Skin epidermis (tissue), 12 donors: ENCODE measurements at regions not wholly inside any gene's neighbourhood (a gene's known extent, or its start where the extent isn't known, plus 50 kb on each side); places are given as distances from the start of the nearest gene placed in this dataset.
A peak's percentile ranks its signal among the peaks of the same experiment; 100 is the strongest.

Experiments
- H3K27ac ChIP-seq, 21 experiments: fragments of 200-600 bp; sonication (generic) in 11 of 21; one replicate each; pipeline ENCODE4 v1.5.0; 2020; ENCODE audit warnings: mild to moderate bottlenecking in 3 of 21, inconsistent platforms in 2 of 21, moderate library complexity in 2 of 21
- H3K4me3 ChIP-seq, 7 experiments: fragments of 200-600 bp; sonication (generic) in 2 of 7; one replicate each; pipeline ENCODE4 v1.5.0; 2020; ENCODE audit warnings: inconsistent platforms in 2 of 7, mild to moderate bottlenecking in 2 of 7, moderate library complexity in 1 of 7

DNA sequence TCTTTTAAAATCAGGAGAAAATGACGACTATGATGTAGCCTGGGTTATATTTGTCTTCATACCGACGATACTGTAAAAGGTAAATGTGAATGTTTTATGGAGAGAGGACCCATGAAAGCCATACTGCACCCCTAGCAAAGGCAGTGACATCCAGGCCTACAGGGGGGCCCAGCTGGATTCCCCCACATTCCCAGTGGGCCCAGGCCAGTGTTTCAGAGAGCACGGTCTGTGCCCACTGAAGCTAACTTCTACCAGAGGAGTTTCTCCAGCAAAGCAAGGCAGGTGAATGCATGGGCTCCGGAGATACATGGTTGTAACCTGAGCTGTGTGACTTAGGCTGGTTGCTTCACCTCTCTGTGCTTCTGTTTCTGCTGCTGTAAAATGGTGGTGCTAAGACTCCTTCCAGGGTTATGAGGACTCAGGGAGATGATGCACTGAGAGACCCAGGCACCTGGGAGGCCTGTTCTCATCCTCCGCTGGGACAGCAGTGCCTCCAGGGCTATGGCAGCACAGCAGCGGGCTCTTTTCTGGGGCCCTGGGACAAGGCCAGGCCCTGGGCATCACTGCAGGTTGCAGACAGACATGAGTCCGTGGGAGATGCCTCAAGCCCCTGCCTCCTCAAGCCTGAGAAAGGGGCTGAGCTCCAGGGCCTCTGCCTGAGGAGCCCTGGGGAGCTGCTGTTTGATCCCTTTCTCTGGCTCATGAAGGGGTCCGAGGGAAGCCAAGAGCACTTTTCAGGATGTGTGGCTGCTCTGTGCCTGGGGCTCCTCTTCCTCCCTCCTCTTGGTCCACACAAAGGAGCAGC, 73.7 kb downstream of the SERPINA3 start:
- Histone ChIP-seq H3K27ac (no peak overlapping the region), H3K4me3 (no peak overlapping the region)

DNA sequence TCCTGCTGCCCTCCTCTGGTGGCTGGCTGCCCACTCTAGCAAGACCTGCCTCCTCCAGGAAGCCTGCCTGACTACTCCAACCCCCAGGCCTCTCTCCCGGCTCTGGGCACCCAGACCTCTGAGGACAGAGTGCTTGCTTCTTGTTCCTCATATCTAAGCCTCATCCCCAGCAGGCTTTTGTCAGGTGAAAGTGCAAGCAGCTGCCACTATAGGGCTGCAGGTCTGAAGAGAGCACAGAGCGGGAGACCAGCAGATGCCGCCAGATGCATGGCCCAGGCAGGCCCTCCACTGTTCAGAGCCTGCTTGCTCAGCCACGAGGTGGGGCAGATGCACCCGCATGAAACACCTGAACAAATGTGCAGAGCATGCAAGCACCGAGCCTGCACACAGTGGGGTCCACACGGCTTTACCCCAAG, 73.0 kb downstream of the SERPINA3 start:
- Histone ChIP-seq H3K4me3 (no peak overlapping the region), H3K27ac (no peak overlapping the region)

- Histone ChIP-seq H3K27ac (no peak overlapping the region), H3K4me3 (no peak overlapping the region)
Measured at GRCh38 chr14:94682736-94683135, 70.5 kb downstream of the SERPINA3 start.

GRCh38 chr14:94682061-94682516, 69.9 kb downstream of the SERPINA3 start:
- Histone ChIP-seq H3K27ac (peak overlapping the region in 3 of 21 experiments; percentile 13 to 39 (median 14)), H3K4me3 (no peak overlapping the region)

GRCh38 chr14:94681300-94682060, 69.3 kb downstream of the SERPINA3 start:
- peak overlapping the region in 2 of 21 experiments; percentile 14 to 39 for H3K27ac ChIP-seq
- H3K4me3 ChIP-seq, result no peak overlapping the region

GRCh38 chr14:94680862-94681288, 68.7 kb downstream of the SERPINA3 start:
- no peak overlapping the region for H3K4me3 ChIP-seq
- H3K27ac ChIP-seq, result no peak overlapping the region

- Histone ChIP-seq H3K27ac (no peak overlapping the region), H3K4me3 (no peak overlapping the region)
Measured at GRCh38 chr14:94679937-94680861, 68.0 kb downstream of the SERPINA3 start.

DNA sequence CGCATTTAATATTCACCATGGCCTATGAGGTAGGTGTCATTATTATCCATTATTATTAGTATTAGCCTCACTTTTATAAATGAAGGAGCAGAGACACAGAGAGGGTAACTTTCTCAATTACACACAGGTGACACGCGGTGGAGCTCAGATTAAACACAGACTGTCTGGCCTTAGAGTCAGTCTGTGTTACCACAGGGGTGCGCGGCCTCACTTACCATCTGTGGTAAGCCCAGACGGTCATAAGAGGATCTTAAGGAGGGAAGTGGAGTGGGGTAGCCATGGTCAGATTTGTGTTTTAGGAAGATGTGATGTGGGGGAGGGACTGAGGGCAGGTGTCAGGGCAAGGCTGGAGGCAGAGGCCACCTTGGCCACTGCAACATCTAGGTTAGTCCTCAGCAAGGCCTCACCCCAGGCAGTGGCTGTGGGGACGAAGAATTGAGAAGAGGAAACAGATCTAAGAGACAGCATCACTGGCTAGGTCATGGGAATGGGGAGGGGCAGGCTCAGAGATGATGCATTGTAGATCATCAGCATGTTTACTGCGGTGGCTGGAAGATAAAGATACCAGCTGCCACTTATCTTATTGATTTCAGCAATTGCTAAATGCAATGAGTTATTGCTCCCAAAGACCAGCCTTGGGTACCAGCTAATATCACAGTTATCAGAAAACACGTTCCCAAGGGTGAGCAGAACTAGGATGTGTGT, 67.1 kb downstream of the SERPINA3 start:
- no peak overlapping the region for H3K4me3 ChIP-seq
- no peak overlapping the region for H3K27ac ChIP-seq

DNA sequence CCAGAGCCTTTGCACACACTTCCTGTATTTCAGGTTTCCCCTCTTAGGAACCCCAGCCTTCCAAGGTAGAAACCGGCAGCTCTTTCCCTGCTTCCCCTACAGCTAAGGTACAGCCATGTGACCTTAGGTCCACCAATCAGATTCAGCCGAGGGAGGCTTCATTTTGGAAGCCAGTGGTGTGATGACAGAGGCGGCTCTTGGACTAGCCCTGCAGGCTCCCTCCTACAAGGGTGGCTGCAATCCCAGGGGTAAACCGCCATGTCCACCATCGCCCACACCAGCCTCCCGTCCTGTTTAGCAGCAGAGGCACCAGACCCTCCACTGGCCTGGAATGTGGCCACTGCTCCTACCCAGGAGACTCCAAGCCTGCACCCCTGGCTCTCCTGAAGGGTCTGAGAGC, 65.6 kb downstream of the SERPINA3 start:
- Histone ChIP-seq H3K4me3 (no peak overlapping the region), H3K27ac (no peak overlapping the region)

GRCh38 chr14:94677213-94677612, 65.0 kb downstream of the SERPINA3 start:
- Histone ChIP-seq H3K27ac (no peak overlapping the region), H3K4me3 (no peak overlapping the region)

GRCh38 chr14:94676495-94677185, 64.4 kb downstream of the SERPINA3 start:
- H3K4me3 ChIP-seq, result no peak overlapping the region
- H3K27ac ChIP-seq, result no peak overlapping the region

DNA sequence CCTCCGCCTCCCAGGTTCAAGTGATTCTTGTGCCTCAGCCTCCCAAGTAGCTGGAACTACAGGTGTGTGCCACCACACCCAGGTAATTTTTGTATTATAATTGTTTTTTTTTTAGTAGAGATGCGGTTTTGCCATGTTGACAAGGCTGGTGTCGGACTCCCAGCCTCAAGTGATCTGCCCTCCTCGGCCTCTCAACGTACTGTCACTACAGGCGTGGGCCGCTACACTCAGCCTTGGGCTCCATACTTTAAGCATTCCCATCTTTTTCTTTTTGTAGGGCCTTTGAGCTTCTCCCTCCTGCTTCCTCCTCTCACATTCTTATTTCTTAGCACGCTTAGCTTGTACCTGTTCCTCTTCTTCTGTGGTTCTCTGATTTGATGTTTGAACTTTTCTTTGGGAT, 62.8 kb downstream of the SERPINA3 start:
- Histone ChIP-seq H3K27ac (no peak overlapping the region), H3K4me3 (no peak overlapping the region)

GRCh38 chr14:94673781-94674231, 61.6 kb downstream of the SERPINA3 start:
- Histone ChIP-seq H3K27ac (no peak overlapping the region), H3K4me3 (no peak overlapping the region)
